Limb (tissue), 2 donors: ENCODE measurements at regions not wholly inside any gene's neighbourhood (a gene's known extent, or its start where the extent isn't known, plus 50 kb on each side); places are given as distances from the start of the nearest gene placed in this dataset.
A peak's percentile ranks its signal among the peaks of the same experiment; 100 is the strongest.
"Not testable (repeated sequence)": the region's sequence is repeated elsewhere in the genome, so short reads cannot be mapped to it uniquely, and the experiment has no call there.

Experiments
- DNase-seq, 2 donors: peaks; one replicate each; pipeline ENCODE4 v3.0.0-alpha.2; 2016; ENCODE audit errors: extremely low spot score in 2 of 2

DNA sequence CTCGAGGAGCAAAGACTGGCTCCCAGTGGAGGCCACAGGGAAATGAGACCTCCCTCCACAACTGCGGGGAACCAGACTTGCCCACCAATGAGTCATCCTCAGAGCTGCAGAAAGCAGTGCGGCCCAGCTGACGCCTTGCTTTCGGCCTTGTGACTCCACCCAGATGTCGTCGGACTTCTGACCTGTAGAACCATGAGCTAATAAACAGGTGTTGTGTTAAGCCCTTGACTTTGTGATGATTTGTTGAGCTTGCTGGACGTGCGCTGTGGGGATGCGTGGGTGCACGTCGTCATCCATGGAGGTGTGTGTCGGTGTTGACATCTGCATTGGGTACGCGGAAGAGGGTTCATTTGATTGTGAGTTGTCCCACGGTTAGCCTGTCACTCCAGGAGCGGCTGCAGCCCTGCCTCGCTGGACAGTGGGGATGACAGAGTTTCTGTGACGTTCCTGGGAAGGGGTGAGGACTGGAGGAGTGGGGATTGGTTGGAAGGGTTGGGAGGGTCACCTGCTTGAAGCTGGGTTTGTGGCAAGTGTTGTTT is 154.1 kb downstream of the SH3BP4 start:
- DNase-seq: no peak

DNA sequence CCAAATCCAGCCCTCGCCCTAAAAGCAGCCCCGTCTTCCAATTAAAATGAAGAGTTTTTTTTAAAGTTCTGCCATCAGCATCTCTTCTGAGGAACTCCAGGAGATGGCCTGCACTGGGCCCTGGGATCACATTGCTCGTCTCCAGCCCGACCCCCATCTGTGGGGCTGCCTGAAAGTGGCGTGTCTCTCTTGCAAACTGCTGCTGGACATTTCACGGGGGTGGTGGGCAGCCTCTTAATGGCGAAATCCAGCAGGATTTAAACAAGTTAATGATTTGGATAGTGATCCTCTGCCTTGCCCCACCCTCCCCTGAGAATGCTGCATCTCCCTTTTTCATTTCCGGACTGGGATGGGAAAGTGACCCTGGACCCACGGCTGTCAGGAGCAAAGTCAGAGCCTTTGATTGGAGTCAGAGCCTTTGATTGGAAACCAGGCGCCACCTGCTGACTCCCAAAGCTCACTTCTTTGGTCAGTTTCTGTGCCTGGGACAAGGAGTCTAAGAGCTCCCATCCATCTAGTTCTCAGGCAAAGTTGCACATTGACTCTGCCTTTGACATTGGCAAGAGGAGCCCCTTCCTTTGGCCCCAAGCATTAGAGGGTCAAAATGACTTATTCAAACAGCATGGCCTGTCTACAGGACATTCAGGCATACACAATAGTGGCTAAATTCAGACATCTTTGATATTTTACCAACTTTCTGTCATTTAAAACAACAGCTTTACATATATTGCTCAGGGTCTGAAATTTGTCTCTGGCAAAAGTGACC is 155.2 kb downstream of the SH3BP4 start:
- DNase-seq: peak; percentile 74 to 78

DNA sequence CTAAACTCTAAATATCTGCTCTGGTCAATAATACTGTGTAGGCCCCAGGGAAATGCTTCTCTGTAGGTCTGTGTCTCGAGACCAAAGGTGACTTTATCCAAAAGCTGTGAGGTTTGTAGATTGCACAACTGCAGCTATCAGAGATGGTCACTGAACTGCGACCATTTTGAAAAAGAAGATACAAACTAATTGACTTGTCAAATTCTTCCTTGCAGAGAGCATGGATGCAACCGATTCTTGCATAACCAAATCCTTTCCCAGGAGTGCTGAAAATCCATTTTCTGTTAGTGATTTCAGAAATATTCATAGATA is 155.8 kb downstream of the SH3BP4 start:
- DNase-seq: no peak

DNA sequence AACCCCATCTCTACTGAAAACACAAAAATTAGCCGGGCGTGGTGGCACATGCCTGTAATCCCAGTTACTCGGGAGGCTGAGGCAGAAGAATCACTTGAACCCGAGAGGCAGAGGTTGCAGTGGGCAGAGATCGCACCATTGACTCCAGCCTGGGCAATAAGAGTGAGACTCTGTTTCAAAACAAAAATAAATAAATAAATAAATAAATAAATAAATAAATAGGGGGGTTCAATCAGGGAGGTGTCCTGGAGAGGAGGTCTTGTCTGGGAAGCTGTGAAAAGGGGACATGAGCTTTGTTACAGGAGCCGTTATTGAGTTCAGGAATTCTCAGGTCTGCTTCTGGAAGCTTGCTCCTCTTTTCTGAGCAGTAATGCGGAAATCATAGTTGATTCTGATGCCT is 157.7 kb downstream of the SH3BP4 start:
- DNase-seq: not testable (repeated sequence)

DNA sequence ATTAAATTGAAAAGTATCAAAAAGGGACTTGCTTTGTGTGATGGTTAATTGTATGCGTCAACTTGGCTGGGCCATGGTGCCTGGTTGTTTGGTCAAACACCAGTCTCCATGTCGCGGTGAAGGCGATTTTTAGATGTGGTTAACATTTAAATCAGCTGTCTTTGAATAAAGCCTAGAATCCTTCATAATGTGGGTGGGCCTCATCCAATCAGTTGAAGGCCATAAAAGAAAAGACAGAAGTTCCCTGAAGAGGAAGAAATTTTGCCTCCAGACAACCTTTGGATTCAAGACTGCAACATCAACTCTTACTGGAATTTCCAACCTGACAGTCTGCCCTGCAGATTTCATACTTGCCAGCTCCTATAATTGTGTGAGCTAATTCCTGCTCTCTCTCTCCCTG is 160.5 kb downstream of the SH3BP4 start:
- DNase-seq: no peak

DNA sequence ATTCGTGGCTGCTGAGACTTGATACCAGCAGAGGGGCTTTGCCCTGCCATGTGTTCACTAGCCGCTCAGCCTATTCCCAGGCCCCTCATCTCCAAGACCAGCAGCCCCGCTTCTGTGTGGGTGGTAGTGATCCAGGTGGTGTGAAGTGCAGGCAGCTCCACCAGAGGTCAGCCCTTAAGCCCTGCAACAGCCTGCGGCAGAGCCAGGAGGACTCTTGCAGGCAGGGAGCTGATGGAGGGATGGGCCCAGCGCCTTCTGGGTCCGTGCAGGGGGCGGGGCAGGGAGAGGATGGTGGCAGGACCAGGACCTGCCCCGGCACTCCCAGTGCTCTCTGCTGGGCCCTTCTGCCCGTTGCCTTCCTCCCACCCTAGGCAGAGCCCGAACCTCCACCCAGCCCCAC is 162.0 kb downstream of the SH3BP4 start:
- DNase-seq: no peak

DNA sequence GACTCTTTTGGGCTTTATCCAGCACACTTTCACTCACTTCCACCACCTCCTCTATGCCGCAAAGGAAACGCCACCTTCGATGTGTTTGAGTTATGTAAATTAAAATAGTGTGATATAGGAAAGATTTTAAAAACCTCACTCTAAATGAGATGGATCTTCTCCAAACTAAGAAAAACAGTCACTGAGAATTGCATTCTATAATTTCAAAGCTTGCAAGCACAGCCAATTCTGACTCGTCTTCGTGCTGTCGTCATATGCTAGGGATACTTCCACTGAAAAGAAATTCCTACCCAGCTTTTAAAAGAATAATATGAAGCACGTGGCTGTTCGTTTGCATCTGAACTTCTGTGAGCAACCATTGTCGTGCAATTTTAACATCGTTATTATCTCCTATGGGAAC is 162.5 kb downstream of the SH3BP4 start:
- DNase-seq: no peak

DNA sequence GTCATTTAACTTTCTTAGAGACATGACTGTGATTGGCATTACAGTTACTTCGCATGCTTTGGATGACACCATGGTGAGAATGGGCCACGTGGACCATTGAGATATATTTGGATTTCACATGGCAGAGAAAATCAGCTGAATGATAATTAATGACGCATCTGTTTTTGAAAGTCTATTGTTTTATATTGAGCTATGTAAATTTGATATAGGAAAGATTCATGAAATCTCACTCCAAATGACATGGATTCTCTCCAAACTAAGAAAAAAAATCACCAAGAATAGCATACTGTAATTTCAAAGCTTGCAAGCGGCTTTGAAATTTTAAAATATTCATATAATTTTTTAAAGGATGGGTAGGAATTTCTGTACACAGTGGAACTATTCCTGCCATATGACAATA is 163.7 kb downstream of the SH3BP4 start:
- DNase-seq: no peak

DNA sequence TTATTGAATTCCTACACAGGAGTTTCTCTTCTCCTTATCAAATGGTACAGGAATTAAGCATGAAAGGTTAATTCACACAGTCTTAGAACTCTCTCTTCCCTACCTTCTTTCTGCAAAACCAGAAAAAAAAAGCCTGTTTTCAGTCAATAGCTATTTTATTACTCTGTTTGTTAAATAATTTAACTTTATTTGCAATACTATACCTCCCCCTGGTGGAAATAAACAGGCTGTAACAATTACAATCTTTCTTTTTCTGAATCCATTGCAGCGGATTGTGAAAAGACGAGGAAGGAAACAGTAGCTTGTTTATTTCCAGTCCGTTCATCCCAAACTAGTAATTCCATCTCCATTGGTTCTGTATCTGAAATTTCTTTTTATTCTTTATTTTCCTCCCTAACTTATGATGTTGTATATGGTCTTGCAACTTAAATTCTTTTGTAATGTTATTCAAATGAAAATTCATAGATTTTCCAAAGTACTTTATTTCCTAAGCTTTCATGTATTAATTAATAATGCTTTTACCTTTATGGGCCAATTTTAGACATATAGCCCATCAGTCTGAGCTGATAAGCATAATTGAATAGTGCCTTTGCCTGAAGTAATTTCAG is 165.2 kb downstream of the SH3BP4 start:
- peak in 1 of 2 donors; percentile 79 for DNase-seq

DNA sequence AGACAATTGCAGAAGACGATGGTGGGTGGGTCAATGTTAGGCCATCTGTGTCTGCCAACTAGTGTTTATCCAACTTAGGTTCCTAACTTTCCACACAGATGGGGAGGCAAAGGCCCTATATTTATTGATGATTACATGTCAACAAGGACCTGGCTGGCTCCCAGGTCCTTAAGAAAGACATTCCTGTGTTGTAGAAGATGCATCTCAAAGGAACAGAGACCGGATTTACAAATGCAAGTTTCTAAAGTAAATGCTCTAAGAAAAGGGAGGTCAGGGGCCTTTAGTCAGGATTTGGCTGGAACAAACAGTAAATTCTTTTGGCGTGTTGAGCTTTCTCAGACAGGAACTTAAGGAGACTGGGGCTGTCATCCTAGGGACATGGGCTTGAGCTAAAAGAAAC is 175.0 kb downstream of the SH3BP4 start:
- DNase-seq: no peak

DNA sequence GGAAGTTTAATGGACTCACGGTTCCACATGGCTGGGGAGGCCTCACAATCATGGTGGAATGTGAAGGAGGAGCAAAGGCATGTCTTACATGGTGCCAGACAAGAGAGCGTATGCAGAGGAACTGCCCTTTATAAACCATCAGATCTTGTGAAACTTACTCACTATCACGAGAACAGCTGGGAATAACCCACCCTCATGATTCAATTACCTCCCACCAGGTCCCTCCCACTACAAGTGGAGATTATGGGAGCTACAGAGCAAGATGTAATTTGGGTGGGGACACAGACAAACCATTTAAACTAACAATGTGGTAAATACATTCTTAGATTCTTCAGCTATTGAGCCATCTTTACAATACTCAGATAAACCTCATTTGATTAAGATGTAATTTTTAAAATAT is 176.1 kb downstream of the SH3BP4 start:
- DNase-seq: no peak

DNA sequence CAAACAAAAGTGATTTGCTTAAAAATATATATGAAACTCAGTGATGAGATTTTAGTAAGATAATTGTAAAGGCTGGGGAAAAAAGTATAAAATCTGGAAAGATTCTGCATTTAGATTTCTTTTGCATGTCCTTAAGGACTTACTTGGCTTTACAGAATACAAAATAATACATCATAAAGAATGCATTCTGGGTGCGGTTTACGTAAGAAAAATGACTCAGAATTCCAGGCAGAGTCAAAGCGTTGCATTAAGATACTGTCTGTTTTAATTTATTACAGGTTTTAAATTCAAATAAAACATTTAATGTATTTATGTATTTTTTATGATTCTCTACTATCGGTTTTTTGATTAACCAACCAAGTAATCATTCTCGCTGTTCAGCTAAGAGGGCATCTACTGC is 178.0 kb downstream of the SH3BP4 start:
- DNase-seq: no peak

DNA sequence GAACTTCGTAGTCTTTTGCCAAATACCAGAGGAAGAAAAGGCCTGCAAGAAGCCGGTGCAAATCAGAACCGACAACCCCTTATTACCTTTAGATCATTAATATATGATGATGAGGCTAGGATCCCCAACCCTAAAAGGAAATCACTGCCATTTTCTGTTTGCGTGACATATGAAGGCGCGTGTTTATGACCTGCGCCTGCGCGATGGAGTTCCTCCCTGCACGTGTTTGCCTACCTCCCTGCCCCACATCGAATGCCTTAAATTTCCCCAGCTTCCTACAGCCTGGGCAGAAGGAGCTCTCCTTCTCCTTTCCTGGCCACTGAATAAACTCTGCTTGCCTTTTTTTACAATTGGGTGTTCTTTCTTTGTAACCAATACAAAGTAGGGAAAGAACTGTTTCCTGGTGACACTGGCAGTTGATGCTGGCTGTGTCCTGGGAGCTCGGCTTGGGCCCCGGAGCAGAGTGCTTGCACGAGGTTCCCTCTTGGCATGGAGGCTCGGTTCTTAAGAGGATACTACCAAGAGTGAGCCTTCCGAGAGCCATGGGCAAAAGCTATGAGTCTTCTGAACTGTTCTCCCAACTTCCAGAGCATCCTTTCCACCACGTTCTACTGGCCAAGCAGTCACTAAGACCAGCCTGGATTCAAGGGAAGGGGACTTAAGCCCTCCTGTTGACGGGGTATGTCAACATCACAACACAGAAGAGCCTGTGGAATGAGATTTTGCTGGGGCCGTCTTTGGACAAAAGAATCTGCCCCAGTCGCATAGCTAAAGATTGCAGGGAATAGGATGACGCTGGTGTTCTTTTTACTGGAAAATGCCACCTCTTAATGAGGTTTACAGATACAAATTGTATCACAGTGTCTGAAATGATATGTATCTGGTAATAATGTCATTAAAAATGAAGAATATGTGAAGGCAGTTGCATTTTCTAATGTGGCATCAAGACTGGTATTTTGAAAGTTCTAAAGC is 179.8 kb downstream of the SH3BP4 start:
- no peak for DNase-seq

DNA sequence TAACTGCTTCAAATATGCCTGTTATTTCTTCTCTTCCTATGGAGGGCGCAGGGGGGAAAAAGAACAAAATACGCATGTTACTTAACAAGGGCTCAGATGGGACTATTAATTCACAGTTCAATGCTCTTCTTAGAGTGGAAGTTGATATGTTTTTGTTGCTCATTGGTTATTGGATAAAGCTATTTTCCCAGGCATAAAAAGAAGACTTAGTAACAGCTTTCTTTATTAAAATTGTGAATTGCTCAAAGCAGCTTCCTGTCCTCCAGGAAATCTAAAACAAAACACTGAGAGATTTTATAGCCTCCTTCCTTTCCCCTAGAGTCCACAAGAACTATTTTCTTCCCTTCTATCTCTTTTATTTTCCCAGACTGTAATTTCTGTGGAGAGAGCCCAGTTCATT is 180.8 kb downstream of the SH3BP4 start:
- DNase-seq: no peak

DNA sequence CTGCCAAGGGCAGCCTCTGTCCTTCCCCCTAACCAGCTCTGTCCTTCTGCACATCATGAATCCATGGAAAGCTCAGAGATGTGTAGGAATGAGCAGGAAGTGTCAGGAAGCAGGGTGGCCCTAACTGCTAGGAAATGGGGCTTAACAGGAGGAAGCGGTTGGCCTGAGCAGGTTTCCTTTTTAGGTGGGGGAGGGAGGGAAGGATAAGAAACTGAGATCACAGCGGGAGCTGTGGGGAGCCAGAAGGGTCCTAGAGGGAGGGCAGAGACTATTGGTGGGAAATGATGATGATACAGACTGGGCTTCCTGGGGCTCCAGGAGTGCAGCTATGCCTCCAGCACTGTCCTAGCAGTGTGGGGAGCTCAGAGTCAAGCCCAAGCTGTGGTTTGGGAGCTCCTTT is 182.0 kb downstream of the SH3BP4 start:
- no peak for DNase-seq

DNA sequence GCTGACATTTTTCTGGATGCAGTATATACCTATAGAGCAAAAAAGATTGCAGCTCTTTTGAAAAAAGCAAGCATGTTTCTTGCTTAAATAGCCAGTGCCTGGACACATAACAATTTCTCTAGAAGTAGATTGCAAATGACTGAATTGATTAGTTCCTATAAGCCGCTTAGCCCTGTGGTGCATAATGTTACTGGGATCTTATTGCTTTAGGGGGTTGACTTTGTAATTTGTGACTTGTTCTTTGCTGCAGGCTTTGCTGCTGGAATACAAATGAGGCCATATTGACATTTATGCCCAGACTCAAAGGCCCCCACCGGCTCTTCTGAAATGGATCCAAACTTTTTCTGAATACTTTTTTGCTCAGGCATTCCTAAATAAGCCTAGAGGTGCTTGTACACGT is 182.6 kb downstream of the SH3BP4 start:
- no peak for DNase-seq

DNA sequence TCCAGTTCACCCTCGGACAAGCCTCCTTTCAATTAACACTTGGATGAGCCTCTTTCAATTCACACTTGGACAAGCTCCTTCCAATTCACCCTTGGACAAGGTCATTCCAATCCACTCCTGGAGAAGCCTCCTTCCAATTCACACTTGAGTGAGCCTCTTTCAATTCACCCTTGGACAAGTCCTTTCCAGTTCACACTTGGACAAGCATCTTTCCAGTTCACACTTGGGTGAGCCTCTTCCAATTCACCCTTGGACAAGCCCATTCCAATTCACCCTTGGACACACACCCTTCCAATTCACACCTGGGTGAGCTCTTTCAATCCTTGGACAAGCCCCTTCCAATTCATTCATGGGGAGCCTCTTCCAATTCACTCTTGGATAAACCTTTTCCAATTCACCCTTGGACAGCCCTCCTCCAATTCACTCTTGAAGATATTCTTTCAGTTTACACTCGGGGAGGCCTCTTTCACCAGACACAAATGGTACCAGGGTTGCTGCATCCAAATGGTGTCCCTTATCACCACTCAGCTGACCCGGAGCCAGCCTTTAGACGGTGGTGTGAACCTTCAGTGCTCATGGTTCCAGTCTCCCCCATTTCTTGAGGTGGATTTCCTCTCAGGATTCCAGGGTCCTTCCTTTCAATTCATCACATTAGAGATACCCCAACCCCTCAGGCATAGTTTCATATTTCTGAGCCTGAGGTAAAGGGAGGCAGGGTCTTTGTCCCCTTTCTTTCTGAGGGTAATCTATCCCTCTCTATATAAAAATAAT is 183.6 kb downstream of the SH3BP4 start:
- DNase-seq: no peak

DNA sequence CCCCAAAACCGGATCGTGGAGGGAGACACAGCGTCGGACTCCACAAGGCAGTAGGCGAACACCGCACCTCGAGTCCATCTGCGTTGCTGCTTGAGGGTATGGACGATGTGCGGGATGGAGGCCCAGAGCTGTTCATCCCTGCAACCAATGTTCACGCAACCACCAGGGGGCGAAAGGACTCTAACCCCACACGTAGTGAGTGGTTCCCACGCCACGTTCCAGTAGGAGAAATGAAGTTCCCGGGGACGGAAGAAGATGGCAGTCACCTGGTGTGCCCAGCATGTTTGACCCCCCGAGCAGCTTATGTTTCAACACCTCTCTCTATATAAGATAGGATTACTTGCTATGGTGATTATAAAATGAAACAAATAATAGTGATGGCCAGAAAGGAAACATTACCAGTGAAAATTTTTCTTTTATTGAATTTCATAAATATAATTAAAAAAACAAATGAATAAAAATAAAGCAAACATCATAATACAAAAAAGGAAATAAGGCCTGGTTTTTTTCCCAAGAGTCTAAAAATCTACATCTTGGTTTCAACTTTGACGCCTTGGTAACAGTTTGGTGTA is 184.3 kb downstream of the SH3BP4 start:
- peak; percentile 48 to 78 for DNase-seq

DNA sequence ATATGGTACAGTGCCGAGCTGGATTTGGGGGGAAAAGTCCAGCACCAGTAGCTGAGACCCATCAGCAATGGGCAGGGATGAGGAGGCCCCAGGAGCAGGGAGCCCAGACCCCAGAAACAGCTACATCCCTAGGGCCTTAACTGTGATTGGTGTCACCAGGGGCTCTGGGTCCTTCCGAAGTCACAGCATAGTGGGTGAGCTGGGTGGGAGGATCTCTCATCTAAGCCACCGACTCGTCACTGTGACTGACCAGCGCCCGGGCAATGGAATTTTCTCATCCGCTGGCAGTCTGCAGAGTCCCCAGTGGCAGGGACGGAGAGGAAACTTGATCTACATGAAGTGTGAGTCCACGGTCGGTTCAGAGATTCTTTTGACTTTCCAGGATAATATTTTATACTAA is 186.5 kb downstream of the SH3BP4 start:
- DNase-seq: no peak

DNA sequence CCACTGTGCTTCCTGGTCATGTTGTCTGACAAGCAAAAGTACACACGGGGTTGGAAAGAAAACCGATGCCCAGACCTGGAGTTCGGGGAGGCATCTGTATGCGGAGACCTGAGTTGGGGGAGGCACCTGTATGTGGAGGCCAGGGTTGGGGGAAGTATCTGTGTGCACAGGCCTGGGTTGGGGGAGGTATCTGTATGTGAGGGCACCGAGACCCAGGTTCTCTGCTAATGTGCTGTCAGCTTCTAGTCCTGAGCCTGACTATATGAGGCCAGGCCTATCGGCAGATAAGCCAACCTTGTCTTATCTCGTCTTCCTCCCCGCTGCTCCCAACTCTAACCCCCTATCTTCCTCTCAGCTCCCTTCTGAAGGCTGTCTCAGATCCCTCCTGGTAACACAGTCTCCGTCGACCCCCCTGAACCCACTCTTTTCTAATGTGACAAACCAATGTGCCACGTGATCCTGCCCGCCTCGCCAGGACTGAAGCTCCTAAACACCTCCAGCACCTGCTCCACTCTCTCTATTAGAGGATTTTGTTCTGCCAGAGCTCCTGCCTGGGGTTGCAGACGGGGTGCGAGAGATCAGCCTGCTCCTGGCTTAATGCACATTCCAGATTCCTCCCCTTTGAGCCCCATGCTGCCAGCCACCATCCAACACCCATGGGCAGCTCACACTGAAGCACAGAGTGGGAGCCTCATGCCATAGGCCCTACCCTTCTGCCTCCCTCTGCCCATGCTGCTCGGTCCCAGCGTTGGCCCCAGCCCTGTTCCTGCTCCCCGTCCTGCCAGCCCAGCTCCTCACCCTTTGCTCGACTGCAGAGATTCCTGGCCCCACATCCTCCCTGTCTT is 188.4 kb downstream of the SH3BP4 start:
- DNase-seq: no peak
